T47D (cell line): ENCODE measurements at regions not wholly inside any gene's neighbourhood (a gene's known extent, or its start where the extent isn't known, plus 50 kb on each side); places are given as distances from the start of the nearest gene placed in this dataset.

ENCODE experiments used
- DNase-seq, 2 experiments: peaks; one replicate each; pipeline versions ENCODE4 v3.0.0 to v3.0.0-alpha.2; 2011 to 2012; ENCODE audit warnings: low read depth in 1 of 2, low spot score in 1 of 2
- JUND ChIP-seq: IDR thresholded peaks from 2 replicates; pipeline ENCODE4 v1.6.1; 2012; ENCODE audit warnings: low read depth
- in situ Hi-C: cut with HindIII; loops from 2 replicates; pipeline ENCODE4 v1.10.0; 2016; ENCODE audit warnings: low sequenced_read_pairs, low pct_unique_long_range_greater_than_20kb

- no peak for TF ChIP-seq JUND
- DNase-seq, result no peak
- in situ Hi-C loops, result no loop called here
Observed at GRCh38 chr3:74491874-74492273, 122.6 kb downstream of the CNTN3 start.

DNA sequence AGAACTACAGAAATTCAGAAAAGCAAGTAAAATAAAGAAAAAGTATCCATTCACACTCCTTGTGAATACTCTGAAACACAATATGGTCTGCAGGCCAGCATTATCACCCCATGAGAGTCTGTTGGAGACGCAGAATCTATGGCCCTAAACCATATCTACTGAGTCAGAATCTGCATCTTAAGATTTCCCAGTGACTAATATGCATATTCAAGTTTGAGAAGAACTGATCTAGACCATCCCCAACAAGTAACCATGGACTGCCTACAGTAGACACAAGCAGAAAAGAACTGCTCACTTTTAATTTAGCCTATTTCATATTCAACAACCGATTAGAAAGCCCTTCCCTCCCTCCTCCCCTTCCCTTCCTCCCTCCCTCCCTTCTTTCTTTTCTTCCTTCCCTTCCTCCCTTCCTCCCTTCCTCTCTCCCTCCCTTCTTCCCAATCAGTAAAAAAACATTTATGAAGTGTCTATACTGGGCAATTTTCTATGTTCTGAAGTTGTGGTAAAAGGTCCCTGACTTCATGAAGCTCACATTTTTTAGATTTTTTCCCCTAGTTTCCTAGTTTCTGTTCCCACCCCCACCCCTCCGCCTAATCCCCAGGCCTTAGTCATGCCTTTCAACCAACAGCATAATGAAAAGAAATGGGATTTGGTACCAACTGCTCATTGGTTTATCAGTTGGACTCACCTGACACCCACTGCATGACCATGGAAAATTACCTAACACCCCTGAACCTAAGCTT, 125.2 kb downstream of the CNTN3 start:
- in situ Hi-C loops, result no loop called here

DNA sequence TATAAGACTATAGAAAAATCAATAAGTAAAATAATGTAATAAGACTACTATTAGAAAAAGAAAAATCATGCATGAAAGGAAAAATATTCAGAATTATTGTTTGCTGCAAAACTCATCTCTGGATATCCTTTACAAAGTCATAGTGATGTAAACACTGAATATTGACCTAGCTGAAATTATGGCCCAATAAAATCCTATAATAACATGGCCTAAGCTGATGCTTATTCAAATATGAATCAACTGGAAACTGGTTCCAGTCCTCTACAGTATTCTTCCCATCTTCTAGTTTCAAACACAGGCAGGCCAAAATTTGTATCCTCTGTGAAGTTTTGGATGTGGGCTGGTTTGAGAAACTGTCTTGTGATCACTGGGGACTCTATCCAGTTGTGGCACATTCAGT, 134.5 kb downstream of the CNTN3 start:
- DNase-seq, result no peak
- TF ChIP-seq JUND, result no peak
- in situ Hi-C loops, result no loop called here

More for the DNA sequence above, 125.2 kb downstream of the CNTN3 start:
- no peak for DNase-seq
- no peak for TF ChIP-seq JUND

- in situ Hi-C loops, result no loop called here
- DNase-seq, result no peak
- no peak for TF ChIP-seq JUND
Observed at GRCh38 chr3:74470313-74470712, 144.1 kb downstream of the CNTN3 start.

DNA sequence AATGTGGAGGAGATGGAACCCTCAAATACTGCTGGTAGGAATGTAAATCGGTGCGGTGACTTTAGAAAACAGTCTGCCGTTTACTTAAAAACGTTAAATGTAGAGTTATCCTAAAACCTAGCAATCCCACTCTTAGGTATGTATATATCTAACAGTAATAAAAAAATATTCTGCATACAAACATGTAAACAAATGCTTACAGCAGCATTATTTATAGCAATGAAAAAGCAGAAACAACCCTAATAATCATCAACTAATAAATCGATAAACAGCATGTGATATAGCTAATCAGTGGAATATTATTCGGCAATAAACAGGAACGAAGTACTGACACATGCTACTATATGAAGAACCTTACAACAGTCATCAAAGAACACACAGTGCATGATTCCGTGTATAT, 144.7 kb downstream of the CNTN3 start:
- in situ Hi-C loops, result no loop called here
- no peak for TF ChIP-seq JUND
- DNase-seq, result no peak

- in situ Hi-C loops, result no loop called here
- TF ChIP-seq JUND, result no peak
- no peak for DNase-seq
Observed at GRCh38 chr3:74469151-74469550, 145.3 kb downstream of the CNTN3 start.

- in situ Hi-C loops, result no loop called here
- no peak for TF ChIP-seq JUND
- DNase-seq, result no peak
Observed at GRCh38 chr3:74465715-74466410, 148.6 kb downstream of the CNTN3 start.

- TF ChIP-seq JUND, result no peak
- in situ Hi-C loops, result no loop called here
- peak in 1 of 2 experiments; percentile 18 for DNase-seq
Observed at GRCh38 chr3:74463515-74463914, 150.9 kb downstream of the CNTN3 start.

- in situ Hi-C loops, result no loop called here
- TF ChIP-seq JUND, result no peak
- DNase-seq, result no peak
Observed at GRCh38 chr3:74456166-74456565, 158.3 kb downstream of the CNTN3 start.

GRCh38 chr3:74447221-74447620, 167.2 kb downstream of the CNTN3 start:
- no peak for DNase-seq
- in situ Hi-C loops, result no loop called here
- no peak for TF ChIP-seq JUND

DNA sequence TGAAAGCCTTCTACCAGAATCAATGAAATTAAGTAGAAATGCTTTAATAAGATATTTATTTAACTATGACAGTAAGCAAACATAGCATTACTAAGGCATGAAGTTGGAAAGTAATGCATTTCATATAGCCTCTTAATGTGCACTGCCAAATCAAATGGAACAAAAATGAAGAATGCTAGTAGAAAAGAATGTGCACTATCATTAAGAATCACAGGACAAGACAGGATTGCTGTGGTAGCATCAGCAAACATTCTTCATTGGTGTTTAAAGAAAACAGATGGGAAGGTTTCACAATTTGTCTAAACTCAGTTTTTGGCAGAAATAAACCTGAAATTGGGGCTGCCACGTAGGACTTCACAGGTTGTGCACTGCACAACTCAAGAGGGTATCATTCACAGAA, 168.9 kb downstream of the CNTN3 start:
- no peak for TF ChIP-seq JUND
- in situ Hi-C loops, result no loop called here
- no peak for DNase-seq

- DNase-seq, result peak in 1 of 2 experiments; percentile 47
- in situ Hi-C loops, result no loop called here
- TF ChIP-seq JUND, result no peak
Observed at GRCh38 chr3:74443102-74443501, 171.4 kb downstream of the CNTN3 start.

GRCh38 chr3:74442683-74443082, 171.8 kb downstream of the CNTN3 start:
- in situ Hi-C loops, result no loop called here
- no peak for TF ChIP-seq JUND
- DNase-seq, result no peak
